ENCODE measurements at regions not wholly inside any gene's neighbourhood (a gene's known extent, or its start where the extent isn't known, plus 50 kb on each side); places are given as distances from the start of the nearest gene placed in this dataset.

DNA sequence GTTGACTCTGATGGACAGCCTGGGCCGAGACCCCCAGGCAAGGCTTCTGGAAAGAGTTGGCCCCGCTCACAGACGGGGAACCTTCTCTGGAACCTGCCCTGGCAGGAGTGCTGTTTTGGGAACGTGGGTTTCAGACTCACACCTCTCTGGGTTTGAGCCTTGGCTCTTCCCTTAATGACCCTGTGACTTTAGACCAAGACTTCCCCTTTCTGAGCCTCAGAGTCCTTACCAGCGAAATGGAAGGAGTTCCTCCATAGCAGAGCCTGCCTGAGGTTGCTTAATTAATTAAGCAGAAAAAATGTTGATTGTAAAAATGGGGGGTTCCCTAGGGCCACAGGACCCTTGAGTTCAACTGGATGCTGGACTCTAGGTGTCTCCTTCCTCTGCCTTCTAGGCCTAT, 408.2 kb downstream of the SEC14L1 start:
- H3K4me3 ChIP-seq (ENCODE audit: insufficient read depth, low read depth, low read length, poor library complexity, severe bottlenecking), result no peak overlapping the region
- no peak for DNase-seq
- no peak overlapping the region for H3K27ac ChIP-seq (ENCODE audit: insufficient read depth, low read length, poor library complexity, severe bottlenecking)
- H3K27me3 ChIP-seq (replicated peaks; ENCODE audit: control insufficient read depth, insufficient read depth, low read length, poor library complexity, severe bottlenecking), result no peaks in the 10 kb centered on the region
- no peaks in the 10 kb centered on the region for H3K9me3 ChIP-seq (ENCODE audit: control insufficient read depth, low read length)
- no peaks in the 10 kb centered on the region for H3K36me3 ChIP-seq (ENCODE audit: control insufficient read depth, insufficient read depth, low read length)
- no peaks in the 10 kb centered on the region for H3K4me1 ChIP-seq (ENCODE audit: control insufficient read depth, insufficient read depth, low read length, poor library complexity, severe bottlenecking)

DNA sequence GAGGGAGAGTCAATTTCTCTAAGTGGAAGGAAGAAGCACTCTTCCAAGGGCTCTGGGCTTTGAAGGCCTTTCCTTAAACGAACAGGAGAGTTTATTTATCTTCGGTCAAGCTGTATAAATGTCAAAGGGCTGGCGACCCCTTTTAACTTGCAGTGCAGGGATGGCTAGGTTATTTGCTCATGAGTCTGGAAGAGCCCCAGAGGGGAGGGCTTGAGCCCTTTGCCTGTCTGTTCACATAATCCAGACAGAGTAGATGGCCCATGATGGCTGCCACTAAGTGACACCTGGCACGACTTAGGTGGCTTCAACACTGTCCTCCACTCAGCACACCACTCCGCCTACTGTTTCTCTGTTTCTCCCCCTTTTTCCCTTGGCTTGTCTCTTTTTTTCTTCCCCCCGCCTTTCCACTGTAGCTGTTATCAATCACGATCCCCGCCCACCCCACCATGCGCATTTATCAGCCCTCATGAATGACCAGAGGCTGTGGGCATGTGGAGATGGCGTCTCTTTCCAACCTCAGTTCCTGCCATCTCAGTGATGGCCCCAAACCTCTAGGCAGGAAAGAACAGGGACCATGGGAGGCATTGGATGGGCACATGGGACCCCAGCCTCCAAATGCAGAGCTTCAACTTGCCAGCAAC, 408.7 kb upstream of the TNRC6C start:
- Histone ChIP-seq H3K9me3 (ENCODE audit: control insufficient read depth, low read length) (no peaks in the 10 kb centered on the region), H3K36me3 (ENCODE audit: control insufficient read depth, insufficient read depth, low read length) (no peaks in the 10 kb centered on the region), H3K4me1 (ENCODE audit: control insufficient read depth, insufficient read depth, low read length, poor library complexity, severe bottlenecking) (no peaks in the 10 kb centered on the region), H3K27ac (ENCODE audit: insufficient read depth, low read length, poor library complexity, severe bottlenecking) (no peak overlapping the region), H3K4me3 (ENCODE audit: insufficient read depth, low read depth, low read length, poor library complexity, severe bottlenecking) (no peak overlapping the region), H3K27me3 (replicated peaks; ENCODE audit: control insufficient read depth, insufficient read depth, low read length, poor library complexity, severe bottlenecking) (no peaks in the 10 kb centered on the region)
- no peak for DNase-seq

DNA sequence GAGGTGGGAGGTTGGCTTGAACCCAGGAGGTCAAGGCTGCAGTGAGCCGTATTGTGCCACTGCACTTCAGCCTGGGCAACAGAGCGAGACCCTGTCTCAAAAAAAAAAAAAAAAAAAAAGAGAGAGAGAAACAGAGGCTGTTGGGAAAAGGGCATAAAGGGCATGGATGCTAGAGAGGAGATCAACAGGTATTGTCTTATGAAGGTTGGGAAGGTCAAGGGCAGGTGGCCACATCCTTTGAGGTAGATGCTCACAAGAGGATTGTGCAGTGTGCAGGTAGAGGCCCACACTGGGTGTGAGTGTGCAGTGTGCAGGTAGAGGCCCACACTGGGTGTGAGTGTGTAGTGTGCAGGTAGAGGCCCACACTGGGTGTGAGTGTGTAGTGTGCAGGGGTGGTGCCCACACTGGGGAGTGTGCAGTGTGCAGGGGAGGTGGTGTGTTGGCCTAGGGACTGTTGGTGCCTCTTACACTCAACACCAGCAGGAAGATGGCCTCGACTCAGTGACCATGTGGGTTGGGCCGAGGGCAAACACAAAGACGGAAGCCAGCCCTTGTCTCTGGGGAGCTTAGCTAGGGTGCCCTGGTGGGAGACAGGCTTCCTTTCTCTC, 404.9 kb upstream of the TNRC6C start:
- Histone ChIP-seq H3K27ac (ENCODE audit: insufficient read depth, low read length, poor library complexity, severe bottlenecking) (no peak overlapping the region), H3K4me1 (ENCODE audit: control insufficient read depth, insufficient read depth, low read length, poor library complexity, severe bottlenecking) (no peaks in the 10 kb centered on the region), H3K4me3 (ENCODE audit: insufficient read depth, low read depth, low read length, poor library complexity, severe bottlenecking) (no peak overlapping the region), H3K9me3 (ENCODE audit: control insufficient read depth, low read length) (no peaks in the 10 kb centered on the region), H3K36me3 (ENCODE audit: control insufficient read depth, insufficient read depth, low read length) (no peaks in the 10 kb centered on the region), H3K27me3 (replicated peaks; ENCODE audit: control insufficient read depth, insufficient read depth, low read length, poor library complexity, severe bottlenecking) (peaks cover 6% of the 10 kb centered on the region)
- no peak for DNase-seq

DNA sequence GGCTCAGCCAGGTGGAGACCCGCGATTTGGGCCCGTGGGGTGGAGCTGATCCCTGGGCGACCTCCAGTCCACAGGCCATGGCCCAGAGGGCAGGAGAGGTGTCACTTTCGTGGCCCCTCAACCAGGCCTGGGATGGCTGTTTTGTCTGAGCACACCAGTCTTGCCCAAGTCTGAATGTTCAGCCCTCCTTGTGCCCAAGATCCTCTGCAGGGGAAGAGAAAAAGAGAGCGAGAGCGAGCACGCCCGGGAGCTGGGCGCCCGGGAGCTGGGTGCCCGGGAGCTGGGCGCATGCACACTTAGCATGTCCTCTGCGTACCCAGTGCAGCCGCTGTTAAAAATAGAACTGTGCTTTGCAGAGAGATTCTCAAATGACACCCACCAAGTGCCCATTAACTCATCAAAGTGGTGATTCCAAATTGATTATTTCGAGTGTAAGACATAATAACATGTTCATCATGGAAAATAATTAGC, 403.3 kb upstream of the TNRC6C start:
- DNase-seq, result no peak
- Histone ChIP-seq H3K27ac (ENCODE audit: insufficient read depth, low read length, poor library complexity, severe bottlenecking) (no peak overlapping the region), H3K27me3 (replicated peaks; ENCODE audit: control insufficient read depth, insufficient read depth, low read length, poor library complexity, severe bottlenecking) (peaks cover 6% of the 10 kb centered on the region)

DNA sequence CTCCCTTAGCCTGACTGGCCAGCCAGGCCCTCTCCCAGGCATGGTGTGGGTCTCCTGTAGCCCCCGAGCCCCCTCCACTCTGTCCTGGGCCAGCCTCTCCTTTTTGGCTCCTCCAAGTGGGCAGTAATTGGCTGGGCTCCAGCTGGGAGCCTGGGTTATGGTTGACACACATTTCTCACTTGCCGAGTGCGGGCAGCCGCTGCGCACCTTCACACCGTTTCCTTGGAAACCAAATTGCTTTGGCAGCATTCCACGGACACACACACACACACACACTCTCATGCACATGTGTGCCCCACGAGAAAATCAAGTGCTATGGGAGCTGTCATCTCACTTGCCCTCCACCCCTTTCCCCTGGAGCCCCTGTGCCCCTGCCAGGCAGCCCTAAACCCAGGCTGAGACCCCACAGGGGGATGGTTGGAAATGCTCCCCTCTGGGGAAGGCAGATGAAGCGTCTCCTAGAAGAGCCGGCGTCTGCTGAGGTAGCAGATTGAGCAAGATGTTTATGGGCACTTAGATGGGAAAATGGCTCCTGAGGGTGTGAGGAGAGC, 402.7 kb upstream of the TNRC6C start:
- Histone ChIP-seq H3K4me3 (ENCODE audit: insufficient read depth, low read depth, low read length, poor library complexity, severe bottlenecking) (no peak overlapping the region), H3K36me3 (ENCODE audit: control insufficient read depth, insufficient read depth, low read length) (no peaks in the 10 kb centered on the region), H3K27ac (ENCODE audit: insufficient read depth, low read length, poor library complexity, severe bottlenecking) (no peak overlapping the region), H3K27me3 (replicated peaks; ENCODE audit: control insufficient read depth, insufficient read depth, low read length, poor library complexity, severe bottlenecking) (peaks cover 6% of the 10 kb centered on the region), H3K4me1 (ENCODE audit: control insufficient read depth, insufficient read depth, low read length, poor library complexity, severe bottlenecking) (no peaks in the 10 kb centered on the region), H3K9me3 (ENCODE audit: control insufficient read depth, low read length) (no peaks in the 10 kb centered on the region)
- no peak for DNase-seq

More for the DNA sequence above, 403.3 kb upstream of the TNRC6C start:
- H3K4me3 ChIP-seq (ENCODE audit: insufficient read depth, low read depth, low read length, poor library complexity, severe bottlenecking), result no peak overlapping the region
- no peaks in the 10 kb centered on the region for H3K4me1 ChIP-seq (ENCODE audit: control insufficient read depth, insufficient read depth, low read length, poor library complexity, severe bottlenecking)
- no peaks in the 10 kb centered on the region for H3K9me3 ChIP-seq (ENCODE audit: control insufficient read depth, low read length)
- no peaks in the 10 kb centered on the region for H3K36me3 ChIP-seq (ENCODE audit: control insufficient read depth, insufficient read depth, low read length)

DNA sequence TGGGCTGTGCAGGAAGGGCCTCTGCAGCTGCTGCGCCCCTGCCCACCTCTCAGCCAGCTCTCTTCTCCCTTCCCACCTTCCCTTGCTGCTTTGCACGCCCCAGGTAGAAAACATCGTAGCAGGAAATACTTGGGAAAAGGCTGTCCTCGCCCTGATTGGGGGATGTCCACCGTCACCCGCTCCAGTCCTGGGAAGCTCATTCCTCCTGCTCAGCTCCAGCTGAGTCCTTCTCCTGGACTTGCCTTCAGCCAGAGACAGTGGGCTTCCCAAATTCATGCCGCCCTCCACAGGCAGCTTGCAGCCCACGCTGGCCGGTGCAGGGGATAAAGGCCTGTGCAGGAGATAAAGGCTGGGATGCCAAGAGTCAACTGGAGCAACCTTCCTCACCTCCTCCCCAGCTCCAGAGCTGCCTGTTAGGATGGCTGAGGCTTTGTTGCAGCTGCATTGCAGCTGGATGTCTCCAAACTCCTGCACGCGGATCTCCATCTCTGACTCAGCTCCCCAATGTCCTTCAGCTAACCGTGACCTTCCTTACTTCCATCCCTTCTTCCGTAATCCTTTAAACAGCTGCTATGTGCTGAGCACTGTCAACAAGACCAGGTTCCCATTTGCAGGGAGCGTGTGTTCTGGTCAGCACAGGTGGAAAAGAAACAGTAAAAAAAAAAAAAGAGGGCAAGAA, 402.0 kb upstream of the TNRC6C start:
- no peak overlapping the region for H3K27ac ChIP-seq (ENCODE audit: insufficient read depth, low read length, poor library complexity, severe bottlenecking)
- H3K36me3 ChIP-seq (ENCODE audit: control insufficient read depth, insufficient read depth, low read length), result no peaks in the 10 kb centered on the region
- peaks cover 6% of the 10 kb centered on the region for H3K27me3 ChIP-seq (replicated peaks; ENCODE audit: control insufficient read depth, insufficient read depth, low read length, poor library complexity, severe bottlenecking)
- DNase-seq, result no peak
- no peak overlapping the region for H3K4me3 ChIP-seq (ENCODE audit: insufficient read depth, low read depth, low read length, poor library complexity, severe bottlenecking)
- no peaks in the 10 kb centered on the region for H3K4me1 ChIP-seq (ENCODE audit: control insufficient read depth, insufficient read depth, low read length, poor library complexity, severe bottlenecking)
- H3K9me3 ChIP-seq (ENCODE audit: control insufficient read depth, low read length), result no peaks in the 10 kb centered on the region

DNA sequence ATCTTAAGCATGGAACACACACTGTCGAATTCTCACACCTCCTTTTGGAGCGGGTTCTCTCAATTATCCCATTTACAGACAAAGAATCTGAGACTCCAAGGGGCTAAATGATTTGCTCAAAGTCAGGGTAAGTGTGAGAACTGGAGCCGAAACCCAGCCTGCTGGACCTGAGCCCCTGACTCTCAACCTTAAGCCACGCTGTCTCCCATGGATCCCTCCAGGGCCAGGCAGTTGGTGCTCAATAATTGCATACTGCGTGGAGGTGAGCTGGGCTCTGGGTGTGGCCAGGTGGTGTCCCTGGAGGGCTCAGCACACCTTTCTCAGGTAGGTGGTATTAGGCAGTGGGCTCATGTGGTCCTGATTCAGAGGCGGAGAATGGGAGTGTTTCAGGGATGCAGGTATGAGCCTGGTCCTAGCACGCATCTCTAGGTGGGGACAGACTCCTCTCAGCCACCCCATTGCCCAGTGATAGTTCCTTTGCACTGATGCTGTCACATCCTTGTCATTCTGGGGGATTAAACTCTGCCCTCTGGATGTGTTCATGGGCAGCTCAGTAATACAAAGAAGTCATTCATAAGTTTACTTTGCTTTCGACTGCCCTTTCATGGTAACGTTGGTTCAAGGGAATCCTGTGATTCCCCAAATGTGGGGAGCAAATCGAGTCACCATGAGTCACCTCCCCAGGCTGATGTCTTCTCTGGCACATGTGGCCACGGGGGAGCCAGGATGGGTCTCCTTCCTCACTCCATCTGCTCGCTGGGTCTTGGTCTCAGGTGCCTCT, 399.5 kb upstream of the TNRC6C start:
- H3K27ac ChIP-seq (ENCODE audit: insufficient read depth, low read length, poor library complexity, severe bottlenecking), result no peak overlapping the region
- no peaks in the 10 kb centered on the region for H3K4me1 ChIP-seq (ENCODE audit: control insufficient read depth, insufficient read depth, low read length, poor library complexity, severe bottlenecking)
- peaks cover 6% of the 10 kb centered on the region for H3K27me3 ChIP-seq (replicated peaks; ENCODE audit: control insufficient read depth, insufficient read depth, low read length, poor library complexity, severe bottlenecking)
- H3K4me3 ChIP-seq (ENCODE audit: insufficient read depth, low read depth, low read length, poor library complexity, severe bottlenecking), result no peak overlapping the region
- no peaks in the 10 kb centered on the region for H3K9me3 ChIP-seq (ENCODE audit: control insufficient read depth, low read length)
- H3K36me3 ChIP-seq (ENCODE audit: control insufficient read depth, insufficient read depth, low read length), result no peaks in the 10 kb centered on the region
- no peak for DNase-seq

DNA sequence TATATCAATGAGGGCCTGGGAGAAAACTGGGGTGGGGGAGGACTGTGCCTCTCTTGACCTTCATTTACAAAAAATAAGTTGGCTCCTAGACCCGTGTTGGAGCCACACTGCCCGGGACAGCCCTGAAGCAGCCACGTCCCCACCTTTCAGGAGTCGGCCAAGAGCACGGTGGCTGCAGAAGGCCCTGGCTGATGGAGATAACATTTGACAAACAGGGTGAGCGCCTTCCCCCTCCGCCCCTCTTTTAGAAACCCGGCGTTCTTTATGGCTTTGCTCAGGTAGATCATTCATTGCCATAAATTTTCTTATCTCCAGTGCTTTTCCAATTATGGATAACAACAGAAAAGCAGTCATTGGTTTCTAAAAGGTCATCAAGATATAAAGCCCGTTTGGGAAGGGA, 398.1 kb upstream of the TNRC6C start:
- no peak overlapping the region for H3K4me3 ChIP-seq (ENCODE audit: insufficient read depth, low read depth, low read length, poor library complexity, severe bottlenecking)
- peaks cover 6% of the 10 kb centered on the region for H3K27me3 ChIP-seq (replicated peaks; ENCODE audit: control insufficient read depth, insufficient read depth, low read length, poor library complexity, severe bottlenecking)
- H3K9me3 ChIP-seq (ENCODE audit: control insufficient read depth, low read length), result no peaks in the 10 kb centered on the region
- no peaks in the 10 kb centered on the region for H3K4me1 ChIP-seq (ENCODE audit: control insufficient read depth, insufficient read depth, low read length, poor library complexity, severe bottlenecking)
- no peak overlapping the region for H3K27ac ChIP-seq (ENCODE audit: insufficient read depth, low read length, poor library complexity, severe bottlenecking)
- H3K36me3 ChIP-seq (ENCODE audit: control insufficient read depth, insufficient read depth, low read length), result no peaks in the 10 kb centered on the region
- no peak for DNase-seq

DNA sequence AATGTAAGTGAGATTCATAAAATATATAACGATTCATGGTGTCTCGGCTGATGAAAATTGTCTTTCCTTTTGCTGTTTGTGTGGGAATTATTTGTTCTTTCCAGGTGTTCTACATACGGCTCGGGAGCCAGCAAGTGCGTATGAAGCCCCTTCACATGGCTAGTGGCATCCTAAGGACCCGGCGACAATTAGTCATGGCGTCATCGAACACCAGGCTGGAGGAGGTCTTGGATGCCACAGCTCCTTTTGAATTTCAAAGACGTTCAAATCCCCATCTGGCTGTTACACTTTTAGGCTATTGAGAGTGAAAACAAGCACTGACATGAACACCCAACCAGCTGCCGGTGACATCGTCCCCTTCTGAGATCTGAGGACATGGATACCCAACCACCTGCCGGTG, 397.7 kb upstream of the TNRC6C start:
- H3K4me3 ChIP-seq (ENCODE audit: insufficient read depth, low read depth, low read length, poor library complexity, severe bottlenecking), result no peak overlapping the region
- no peak overlapping the region for H3K27ac ChIP-seq (ENCODE audit: insufficient read depth, low read length, poor library complexity, severe bottlenecking)
- peaks cover 4% of the 10 kb centered on the region for H3K27me3 ChIP-seq (replicated peaks; ENCODE audit: control insufficient read depth, insufficient read depth, low read length, poor library complexity, severe bottlenecking)
- no peaks in the 10 kb centered on the region for H3K36me3 ChIP-seq (ENCODE audit: control insufficient read depth, insufficient read depth, low read length)
- no peak for DNase-seq
- H3K4me1 ChIP-seq (ENCODE audit: control insufficient read depth, insufficient read depth, low read length, poor library complexity, severe bottlenecking), result no peaks in the 10 kb centered on the region
- H3K9me3 ChIP-seq (ENCODE audit: control insufficient read depth, low read length), result no peaks in the 10 kb centered on the region

Data from effector memory CD4-positive, alpha-beta T cell (primary cell).